DOHH2 (cell line): ENCODE measurements at regions not wholly inside any gene's neighbourhood (a gene's known extent, or its start where the extent isn't known, plus 50 kb on each side); places are given as distances from the start of the nearest gene placed in this dataset.

Experiments used
- H3F3A ChIP-seq: fragments of 200-600 bp; sonication (generic), shearing (Covaris generic); 2 replicates; pipeline ENCODE4 v1.6.0; 2016; ENCODE audit warnings: antibody characterized with exemption, mild to moderate bottlenecking; ENCODE audit not compliant: control insufficient read depth, insufficient read depth
- H3K27ac ChIP-seq: fragments of 200-600 bp; sonication (generic); 2 replicates; pipeline ENCODE4 v1.5.1; 2014; ENCODE audit warnings: low read depth, mild to moderate bottlenecking, low read length, moderate library complexity
- H3K27me3 ChIP-seq: fragments of 200-600 bp; sonication (generic); 2 replicates; pipeline ENCODE4 v1.6.1; 2014; ENCODE audit warnings: mild to moderate bottlenecking, low read length, mixed read lengths; ENCODE audit not compliant: control insufficient read depth
- H3K36me3 ChIP-seq: fragments of 200-600 bp; sonication (generic); 2 replicates; pipeline ENCODE4 v1.6.1; 2014; ENCODE audit warnings: mild to moderate bottlenecking, low read length, moderate library complexity, mixed read lengths; ENCODE audit not compliant: control insufficient read depth
- H3K4me1 ChIP-seq: fragments of 200-600 bp; sonication (generic); 2 replicates; pipeline ENCODE4 v1.6.1; 2014; ENCODE audit warnings: mild to moderate bottlenecking, low read length, mixed read lengths; ENCODE audit not compliant: control insufficient read depth
- H3K4me2 ChIP-seq: fragments of 200-600 bp; sonication (generic); 2 replicates; pipeline ENCODE4 v1.6.0; 2014; ENCODE audit warnings: mild to moderate bottlenecking, low read length, moderate library complexity
- H3K4me3 ChIP-seq: fragments of 200-600 bp; sonication (generic); 2 replicates; pipeline ENCODE4 v1.5.1; 2014; ENCODE audit warnings: mild to moderate bottlenecking, low read length, mixed read lengths
- H3K79me2 ChIP-seq: fragments of 200-600 bp; sonication (generic); 2 replicates; pipeline ENCODE4 v1.6.1; 2014; ENCODE audit warnings: mild to moderate bottlenecking, low read length, mixed read lengths; ENCODE audit not compliant: control insufficient read depth
- H3K9me2 ChIP-seq: fragments of 200-600 bp; sonication (generic); replicated peaks from 2 replicates; pipeline ENCODE4 v1.6.1; 2014; ENCODE audit warnings: mild to moderate bottlenecking, low read length, mixed read lengths; ENCODE audit not compliant: control insufficient read depth
- H3K9me3 ChIP-seq: fragments of 200-600 bp; sonication (generic); 2 replicates; pipeline ENCODE4 v1.6.1; 2014; ENCODE audit warnings: antibody characterized with exemption, low read length, mixed read lengths; ENCODE audit not compliant: control insufficient read depth, insufficient read depth
- H4K20me1 ChIP-seq: fragments of 200-600 bp; sonication (generic); 2 replicates; pipeline ENCODE4 v1.6.0; 2014; ENCODE audit warnings: low read depth, mild to moderate bottlenecking, antibody characterized with exemption, low read length, moderate library complexity; ENCODE audit not compliant: control insufficient read depth, insufficient read depth
- EZH2phosphoT487 ChIP-seq: fragments of 200-600 bp; sonication (generic); IDR thresholded peaks from 2 replicates; pipeline ENCODE4 v1.6.1; 2017; ENCODE audit warnings: borderline replicate concordance, mild to moderate bottlenecking, antibody characterized with exemption, low read length, moderate library complexity, mixed read lengths
- TF ChIP-seq, protein P1 (sequence below): fragments of 200-600 bp; sonication (generic); IDR thresholded peaks from one replicate; pipeline ENCODE4 v1.5.1; 2014; ENCODE audit warnings: antibody characterized with exemption, mild to moderate bottlenecking, low read depth, low read length; ENCODE audit not compliant: poor library complexity, severe bottlenecking

DNA sequence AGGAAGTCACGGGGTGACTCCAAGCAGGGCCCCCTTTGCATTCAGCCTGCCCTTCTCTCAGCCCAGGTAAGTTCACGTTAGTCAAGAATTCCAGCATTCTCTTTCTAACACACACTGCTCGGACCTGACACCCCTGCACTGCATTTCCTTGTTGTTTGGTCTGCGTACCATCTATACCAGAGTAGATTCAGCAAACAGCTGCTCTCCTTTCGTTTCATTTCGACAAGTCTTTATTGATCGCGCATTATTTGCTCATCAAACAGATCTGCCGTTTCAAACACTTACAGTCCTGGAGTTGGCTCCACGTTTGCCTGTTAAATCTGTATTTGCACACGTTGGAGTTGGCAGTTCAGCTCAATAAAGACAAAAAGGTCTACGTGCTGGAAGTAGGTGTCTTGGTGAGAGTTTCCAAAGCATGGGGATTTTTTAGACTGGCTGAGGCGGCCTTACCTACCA is 495.1 kb downstream of the RPS24 start:
- no peaks in the 10 kb centered on the region for H3K36me3 ChIP-seq

DNA sequence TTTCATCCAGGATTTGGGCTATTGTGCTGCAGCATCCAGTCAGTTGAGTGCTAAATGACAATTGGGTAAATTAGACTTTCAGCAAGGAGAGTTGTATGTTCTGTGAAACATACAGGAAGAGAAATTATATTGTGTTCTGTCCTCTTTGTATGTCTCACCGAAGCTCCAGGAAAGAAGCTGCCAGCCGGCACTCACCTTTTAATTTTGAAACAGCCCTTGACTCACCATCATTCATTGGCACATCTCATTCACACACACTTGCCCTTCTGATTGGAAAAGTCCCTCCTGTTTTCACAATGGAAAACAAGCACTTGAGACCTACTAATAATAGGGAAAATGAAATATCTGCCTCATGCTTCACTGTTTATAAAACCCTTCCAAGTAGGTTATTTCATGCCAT is 495.6 kb downstream of the RPS24 start:
- Histone ChIP-seq H3K79me2 (no peaks in the 10 kb centered on the region), H3K4me2 (no peak overlapping the region), H3K27me3 (peaks cover 8% of the 10 kb centered on the region; the same call in 1 of the 2 replicates), H3K4me1 (no peaks in the 10 kb centered on the region), H3F3A (no peaks in the 10 kb centered on the region), H3K9me3 (no peaks in the 10 kb centered on the region), H3K27ac (no peak overlapping the region), H3K9me2 (no peaks in the 10 kb centered on the region), H3K36me3 (no peaks in the 10 kb centered on the region), H4K20me1 (no peaks in the 10 kb centered on the region), H3K4me3 (no peak overlapping the region)
- no peak for TF ChIP-seq EZH2phosphoT487
- TF ChIP-seq, protein P1, sequence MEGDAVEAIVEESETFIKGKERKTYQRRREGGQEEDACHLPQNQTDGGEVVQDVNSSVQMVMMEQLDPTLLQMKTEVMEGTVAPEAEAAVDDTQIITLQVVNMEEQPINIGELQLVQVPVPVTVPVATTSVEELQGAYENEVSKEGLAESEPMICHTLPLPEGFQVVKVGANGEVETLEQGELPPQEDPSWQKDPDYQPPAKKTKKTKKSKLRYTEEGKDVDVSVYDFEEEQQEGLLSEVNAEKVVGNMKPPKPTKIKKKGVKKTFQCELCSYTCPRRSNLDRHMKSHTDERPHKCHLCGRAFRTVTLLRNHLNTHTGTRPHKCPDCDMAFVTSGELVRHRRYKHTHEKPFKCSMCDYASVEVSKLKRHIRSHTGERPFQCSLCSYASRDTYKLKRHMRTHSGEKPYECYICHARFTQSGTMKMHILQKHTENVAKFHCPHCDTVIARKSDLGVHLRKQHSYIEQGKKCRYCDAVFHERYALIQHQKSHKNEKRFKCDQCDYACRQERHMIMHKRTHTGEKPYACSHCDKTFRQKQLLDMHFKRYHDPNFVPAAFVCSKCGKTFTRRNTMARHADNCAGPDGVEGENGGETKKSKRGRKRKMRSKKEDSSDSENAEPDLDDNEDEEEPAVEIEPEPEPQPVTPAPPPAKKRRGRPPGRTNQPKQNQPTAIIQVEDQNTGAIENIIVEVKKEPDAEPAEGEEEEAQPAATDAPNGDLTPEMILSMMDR = no peak

More for the DNA sequence above, 495.1 kb downstream of the RPS24 start:
- Histone ChIP-seq H3K9me3 (no peaks in the 10 kb centered on the region), H3K79me2 (no peaks in the 10 kb centered on the region), H3K27ac (no peak overlapping the region), H3K9me2 (no peaks in the 10 kb centered on the region), H3K4me3 (no peak overlapping the region), H3K4me1 (no peaks in the 10 kb centered on the region), H3K27me3 (peaks cover 8% of the 10 kb centered on the region; the same call in 1 of the 2 replicates), H3F3A (no peaks in the 10 kb centered on the region), H4K20me1 (no peaks in the 10 kb centered on the region), H3K4me2 (no peak overlapping the region)
- no peak for TF ChIP-seq EZH2phosphoT487
- TF ChIP-seq, protein P1 = no peak

DNA sequence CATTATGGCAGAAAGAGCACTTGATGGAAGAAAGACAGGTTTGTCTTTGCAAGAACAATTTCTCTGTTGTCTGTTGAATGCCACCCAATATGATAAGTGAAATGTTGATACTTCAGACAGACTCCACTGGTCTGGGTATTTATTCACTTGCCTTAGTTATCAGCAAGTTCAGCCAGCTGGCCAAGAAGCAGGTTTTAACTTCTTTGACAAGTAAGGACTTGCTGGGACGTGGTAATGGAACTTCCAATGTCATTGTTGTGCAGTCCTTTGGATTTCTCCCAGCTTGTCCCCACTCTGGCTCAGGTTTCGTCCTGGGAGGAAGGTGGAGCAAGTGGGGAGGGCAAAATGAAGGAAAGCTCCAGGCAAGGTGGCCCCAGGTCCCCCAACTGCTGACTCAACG is 497.4 kb downstream of the RPS24 start:
- Histone ChIP-seq H3K27me3 (peaks cover 8% of the 10 kb centered on the region; the same call in 1 of the 2 replicates), H3K36me3 (no peaks in the 10 kb centered on the region), H3F3A (no peaks in the 10 kb centered on the region), H3K4me1 (no peaks in the 10 kb centered on the region), H4K20me1 (no peaks in the 10 kb centered on the region), H3K4me2 (no peak overlapping the region), H3K79me2 (no peaks in the 10 kb centered on the region), H3K4me3 (no peak overlapping the region), H3K27ac (no peak overlapping the region), H3K9me2 (no peaks in the 10 kb centered on the region), H3K9me3 (no peaks in the 10 kb centered on the region)
- TF ChIP-seq, protein P1 = no peak
- no peak for TF ChIP-seq EZH2phosphoT487
